ENCODE measurements at regions not wholly inside any gene's neighbourhood (a gene's known extent, or its start where the extent isn't known, plus 50 kb on each side); places are given as distances from the start of the nearest gene placed in this dataset.

- TF ChIP-seq ZNF384 (IDR thresholded peaks at IDR 0.05; ENCODE audit: low read depth, low read length) (no peak), GTF3C2 (IDR thresholded peaks at IDR 0.05; ENCODE audit: borderline replicate concordance, extremely low read depth, insufficient read length) (no peak), CBFA2T3 (IDR thresholded peaks at IDR 0.05) (no peak), TCF7L2 (IDR thresholded peaks at IDR 0.05; ENCODE audit: low read depth, low read length) (no peak)
These were observed 223.6 kb upstream of the POU3F1 start (continued) for GRCh38 chr1:38269923-38270848.

- WGBS (ENCODE audit: insufficient coverage, low coverage, missing lambda C conversion rate): 20% methylated on average over 3 of the region's 4 CpGs
- no peak overlapping the region for H3K9ac ChIP-seq (ENCODE audit: insufficient read depth in 1 of 2, low read depth in 2 of 2, low read length in 2 of 2)
- DNase-seq (ENCODE audit: extremely low read depth in 1 of 4, low spot score in 3 of 4) (no peak), ATAC-seq (no peak), FAIRE-seq (no peak)
- TF ChIP-seq ZNF347 (CRISPR knock-in tag; IDR thresholded peaks at IDR 0.05; ENCODE audit: low read depth) (no peak), ZFP36 (IDR thresholded peaks at IDR 0.05; ENCODE audit: low read depth, low read length, partially characterized antibody) (peak; percentile 87), IRF9 (tag; IDR thresholded peaks at IDR 0.05) (no peak), POLR2AphosphoS5 (IDR thresholded peaks at IDR 0.05; ENCODE audit: control insufficient read depth, insufficient read depth, low read depth, low read length) (no peak), ZNF668 (CRISPR knock-in tag; IDR thresholded peaks at IDR 0.05) (no peak)
- CTCF ChIA-PET (ENCODE audit: low intra/inter-chr PET ratio): no interaction called here
- no peak overlapping the region for H3K4me2 ChIP-seq (ENCODE audit: insufficient read depth, low read length)
- no peak overlapping the region for H3K27ac ChIP-seq (ENCODE audit: extremely low read depth, low read depth, low read length)
- no peak overlapping the region for H3K4me3 ChIP-seq
- H3K36me3 ChIP-seq (ENCODE audit: control insufficient read depth, insufficient read depth, low read length): no peaks in the 10 kb centered on the region
- H2AFZ ChIP-seq (ENCODE audit: low read depth, low read length): no peak overlapping the region
- H3K27me3 ChIP-seq (ENCODE audit: control insufficient read depth in 2 of 2, insufficient read depth in 2 of 2, low read length in 2 of 2): peaks cover 3 to 11% of the 10 kb centered on the region in 2 experiments; a peak in 1 of 5 replicates
- peaks cover 22% of the 10 kb centered on the region in 2 experiments for H3K4me1 ChIP-seq (replicated peaks in 1 of 2; ENCODE audit: control insufficient read depth in 2 of 2, insufficient read depth in 2 of 2, low read length in 2 of 2)
- H4K20me1 ChIP-seq (replicated peaks; ENCODE audit: control insufficient read depth, insufficient read depth, low read length): no peaks in the 10 kb centered on the region
- BruUV-seq (replicated peaks): no TSS peak
- H3K79me2 ChIP-seq (ENCODE audit: control insufficient read depth, insufficient read depth, low read length): no peaks in the 10 kb centered on the region
- H3K9me1 ChIP-seq (ENCODE audit: control insufficient read depth, insufficient read depth, low read length): no peaks in the 10 kb centered on the region
- in situ Hi-C loops (cut with MboI) (no loop called here), intact Hi-C loops (cut with micrococcal nuclease) (no loop called here)
- H3K9me3 ChIP-seq (replicated peaks; ENCODE audit: control insufficient read depth, insufficient read depth, low read depth, low read length): no peaks in the 10 kb centered on the region
- POLR2A ChIA-PET: interaction anchor here (0.5 to 1.8 kb wide), 4 partner anchors 8 to 166 kb away, joined by 3 to 8 read pairs (median 4); no protein-coding TSS in a partner anchor
These were observed 221.6 kb upstream of the POU3F1 start for GRCh38 chr1:38268226-38268625.

All from K562 (cell line).